ENCODE measurements at regions not wholly inside any gene's neighbourhood (a gene's known extent, or its start where the extent isn't known, plus 50 kb on each side); places are given as distances from the start of the nearest gene placed in this dataset.

GRCh38 chr14:53550776-53551175 is 397.7 kb upstream of the DDHD1 start:
- H3K9ac ChIP-seq (ENCODE audit: low read length in 5 of 5), result no peak overlapping the region
- H3K9me3 ChIP-seq (ENCODE audit: control insufficient read depth in 5 of 5, low read length in 5 of 5), result no peaks in the 10 kb centered on the region
- no peak overlapping the region for H3K27ac ChIP-seq (ENCODE audit: low read depth, low read length)
- no peak overlapping the region for H3K4me3 ChIP-seq (ENCODE audit: low read depth in 1 of 5, low read length in 5 of 5)
- H3K4me1 ChIP-seq (ENCODE audit: control insufficient read depth in 5 of 5, insufficient read depth in 5 of 5, low read length in 5 of 5), result peaks cover 0 to 11% (median 0%) of the 10 kb centered on the region in 5 donors
- H3K27me3 ChIP-seq (ENCODE audit: control insufficient read depth in 5 of 5, insufficient read depth in 4 of 5, low read length in 5 of 5), result no peaks in the 10 kb centered on the region
- no peaks in the 10 kb centered on the region for H3K36me3 ChIP-seq (ENCODE audit: control insufficient read depth in 5 of 5, insufficient read depth in 5 of 5, low read length in 5 of 5)

DNA sequence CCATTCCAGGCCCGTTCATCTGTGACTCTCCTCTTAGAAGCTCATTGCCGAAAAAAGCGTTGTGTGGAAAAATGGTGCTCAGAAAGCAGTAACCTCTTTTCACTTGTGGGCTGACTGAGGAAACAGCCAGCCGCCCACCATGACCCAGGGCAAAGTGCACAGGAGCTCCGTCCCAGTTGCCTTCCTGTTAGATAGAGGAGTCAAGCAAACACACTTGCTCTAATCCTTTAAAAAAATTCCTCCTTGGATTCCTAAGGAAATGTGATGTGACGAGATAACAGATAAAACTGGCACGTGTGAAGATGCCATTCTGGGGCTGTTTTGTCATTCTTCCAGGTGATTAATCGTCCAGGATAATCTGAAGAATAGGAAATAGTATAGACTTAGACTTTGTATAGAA is 396.8 kb upstream of the DDHD1 start:
- Histone ChIP-seq H3K4me3 (ENCODE audit: low read depth in 1 of 5, low read length in 5 of 5) (no peak overlapping the region), H3K4me1 (ENCODE audit: control insufficient read depth in 5 of 5, insufficient read depth in 5 of 5, low read length in 5 of 5) (peaks cover 0 to 11% (median 0%) of the 10 kb centered on the region in 5 donors), H3K9me3 (ENCODE audit: control insufficient read depth in 5 of 5, low read length in 5 of 5) (no peaks in the 10 kb centered on the region), H3K36me3 (ENCODE audit: control insufficient read depth in 5 of 5, insufficient read depth in 5 of 5, low read length in 5 of 5) (no peaks in the 10 kb centered on the region), H3K9ac (ENCODE audit: low read length in 5 of 5) (no peak overlapping the region), H3K27me3 (ENCODE audit: control insufficient read depth in 5 of 5, insufficient read depth in 4 of 5, low read length in 5 of 5) (no peaks in the 10 kb centered on the region), H3K27ac (ENCODE audit: low read depth, low read length) (no peak overlapping the region)

- Histone ChIP-seq H3K27ac (ENCODE audit: low read depth, low read length) (no peak overlapping the region), H3K9ac (ENCODE audit: low read length in 5 of 5) (no peak overlapping the region), H3K4me1 (ENCODE audit: control insufficient read depth in 5 of 5, insufficient read depth in 5 of 5, low read length in 5 of 5) (peaks cover under 1 to 17% (median 6%) of the 10 kb centered on the region in 5 donors), H3K4me3 (ENCODE audit: low read depth in 1 of 5, low read length in 5 of 5) (no peak overlapping the region), H3K27me3 (ENCODE audit: control insufficient read depth in 5 of 5, insufficient read depth in 4 of 5, low read length in 5 of 5) (no peaks in the 10 kb centered on the region), H3K9me3 (ENCODE audit: control insufficient read depth in 5 of 5, low read length in 5 of 5) (no peaks in the 10 kb centered on the region), H3K36me3 (ENCODE audit: control insufficient read depth in 5 of 5, insufficient read depth in 5 of 5, low read length in 5 of 5) (no peaks in the 10 kb centered on the region)
These were observed 394.5 kb upstream of the DDHD1 start for GRCh38 chr14:53547593-53547992.

GRCh38 chr14:53545217-53545616 is 392.1 kb upstream of the DDHD1 start:
- no peaks in the 10 kb centered on the region for H3K36me3 ChIP-seq (ENCODE audit: control insufficient read depth in 5 of 5, insufficient read depth in 5 of 5, low read length in 5 of 5)
- no peaks in the 10 kb centered on the region for H3K9me3 ChIP-seq (ENCODE audit: control insufficient read depth in 5 of 5, low read length in 5 of 5)
- no peak overlapping the region for H3K27ac ChIP-seq (ENCODE audit: low read depth, low read length)
- no peak overlapping the region for H3K4me3 ChIP-seq (ENCODE audit: low read depth in 1 of 5, low read length in 5 of 5)
- no peak overlapping the region for H3K9ac ChIP-seq (ENCODE audit: low read length in 5 of 5)
- no peaks in the 10 kb centered on the region for H3K27me3 ChIP-seq (ENCODE audit: control insufficient read depth in 5 of 5, insufficient read depth in 4 of 5, low read length in 5 of 5)
- H3K4me1 ChIP-seq (ENCODE audit: control insufficient read depth in 5 of 5, insufficient read depth in 5 of 5, low read length in 5 of 5), result peaks cover 2 to 10% (median 8%) of the 10 kb centered on the region in 5 donors

DNA sequence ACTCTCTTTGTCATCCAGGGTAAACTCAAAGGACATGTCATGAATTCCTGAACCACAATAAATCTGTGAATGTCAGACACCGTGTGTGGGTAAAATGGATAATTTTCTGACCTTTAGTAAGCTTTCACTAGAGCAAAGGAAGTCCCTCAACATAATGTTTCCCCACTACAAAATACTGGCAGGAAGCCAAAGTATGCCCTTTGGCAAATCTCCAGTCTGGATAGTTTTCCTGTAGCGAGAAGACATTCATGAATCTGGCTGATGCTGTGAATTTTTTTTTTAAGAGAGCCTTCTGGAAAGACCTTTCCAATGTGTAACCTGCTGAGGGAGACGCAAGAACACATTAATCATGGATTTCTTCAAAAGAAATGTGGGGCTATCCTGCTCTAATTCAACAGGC is 389.6 kb upstream of the DDHD1 start:
- no peak overlapping the region for H3K27ac ChIP-seq (ENCODE audit: low read depth, low read length)
- no peaks in the 10 kb centered on the region for H3K36me3 ChIP-seq (ENCODE audit: control insufficient read depth in 5 of 5, insufficient read depth in 5 of 5, low read length in 5 of 5)
- H3K9ac ChIP-seq (ENCODE audit: low read length in 5 of 5), result no peak overlapping the region
- H3K4me3 ChIP-seq (ENCODE audit: low read depth in 1 of 5, low read length in 5 of 5), result no peak overlapping the region
- H3K4me1 ChIP-seq (ENCODE audit: control insufficient read depth in 5 of 5, insufficient read depth in 5 of 5, low read length in 5 of 5), result peaks cover 2 to 28% (median 11%) of the 10 kb centered on the region in 5 donors
- H3K9me3 ChIP-seq (ENCODE audit: control insufficient read depth in 5 of 5, low read length in 5 of 5), result no peaks in the 10 kb centered on the region
- H3K27me3 ChIP-seq (ENCODE audit: control insufficient read depth in 5 of 5, insufficient read depth in 4 of 5, low read length in 5 of 5), result no peaks in the 10 kb centered on the region

DNA sequence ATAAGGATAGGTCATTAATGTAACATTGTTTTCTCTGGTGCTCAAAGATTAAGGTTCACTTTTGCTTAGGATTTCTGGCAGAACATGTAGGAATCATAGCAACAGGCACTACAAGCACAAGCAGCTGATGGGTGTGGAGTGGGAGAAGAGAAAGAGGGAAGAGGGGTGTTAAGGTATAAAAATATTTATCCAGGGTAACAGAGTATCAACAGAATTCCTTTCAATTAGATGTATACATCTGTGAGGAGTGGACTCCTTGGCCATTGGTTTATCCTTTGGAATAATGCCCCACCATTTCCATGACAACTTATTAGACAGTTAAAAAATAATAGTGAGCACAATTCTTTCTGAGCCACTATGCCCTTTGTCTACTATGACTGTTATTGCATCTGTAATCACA is 388.3 kb upstream of the DDHD1 start:
- Histone ChIP-seq H3K9me3 (ENCODE audit: control insufficient read depth in 5 of 5, low read length in 5 of 5) (no peaks in the 10 kb centered on the region), H3K4me1 (ENCODE audit: control insufficient read depth in 5 of 5, insufficient read depth in 5 of 5, low read length in 5 of 5) (peaks cover 2 to 32% (median 13%) of the 10 kb centered on the region in 5 donors), H3K4me3 (ENCODE audit: low read depth in 1 of 5, low read length in 5 of 5) (no peak overlapping the region), H3K36me3 (ENCODE audit: control insufficient read depth in 5 of 5, insufficient read depth in 5 of 5, low read length in 5 of 5) (no peaks in the 10 kb centered on the region), H3K27ac (ENCODE audit: low read depth, low read length) (no peak overlapping the region), H3K27me3 (ENCODE audit: control insufficient read depth in 5 of 5, insufficient read depth in 4 of 5, low read length in 5 of 5) (no peaks in the 10 kb centered on the region), H3K9ac (ENCODE audit: low read length in 5 of 5) (no peak overlapping the region)

- no peaks in the 10 kb centered on the region for H3K36me3 ChIP-seq (ENCODE audit: control insufficient read depth in 5 of 5, insufficient read depth in 5 of 5, low read length in 5 of 5)
- no peaks in the 10 kb centered on the region for H3K27me3 ChIP-seq (ENCODE audit: control insufficient read depth in 5 of 5, insufficient read depth in 4 of 5, low read length in 5 of 5)
- no peak overlapping the region for H3K9ac ChIP-seq (ENCODE audit: low read length in 5 of 5)
- no peaks in the 10 kb centered on the region for H3K9me3 ChIP-seq (ENCODE audit: control insufficient read depth in 5 of 5, low read length in 5 of 5)
- H3K4me3 ChIP-seq (ENCODE audit: low read depth in 1 of 5, low read length in 5 of 5), result no peak overlapping the region
- H3K4me1 ChIP-seq (ENCODE audit: control insufficient read depth in 5 of 5, insufficient read depth in 5 of 5, low read length in 5 of 5), result peaks cover 2 to 32% (median 13%) of the 10 kb centered on the region in 5 donors
- no peak overlapping the region for H3K27ac ChIP-seq (ENCODE audit: low read depth, low read length)
These were observed 386.5 kb upstream of the DDHD1 start for GRCh38 chr14:53539489-53540126.

DNA sequence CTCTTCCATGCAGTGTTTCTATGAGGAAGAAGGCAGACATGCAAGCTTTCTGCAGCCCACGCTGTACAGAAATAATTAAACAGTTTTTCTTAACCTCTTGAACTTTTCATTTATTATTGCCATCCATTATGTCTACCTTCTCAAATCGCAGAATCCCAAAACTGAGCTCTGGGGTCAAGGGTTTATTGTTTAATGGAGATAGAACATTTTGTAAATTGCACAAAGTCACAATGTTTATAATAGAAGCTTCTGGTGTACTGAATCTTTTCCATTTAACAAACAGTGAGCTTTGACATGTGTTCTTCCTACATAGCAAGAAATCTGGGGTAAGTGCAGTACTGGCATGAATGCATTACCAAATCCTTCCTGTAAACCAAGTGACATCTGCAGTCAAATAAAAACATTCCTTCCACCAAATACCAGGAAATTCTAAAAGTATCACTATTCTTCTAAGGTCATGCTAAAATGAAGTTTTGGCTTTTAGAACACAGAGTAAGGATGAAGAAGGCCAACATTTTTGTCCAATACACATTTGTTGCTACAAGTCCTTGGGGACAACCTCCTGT is 385.3 kb upstream of the DDHD1 start:
- H3K27ac ChIP-seq (ENCODE audit: low read depth, low read length), result peak overlapping the region; percentile 32
- no peak overlapping the region for H3K4me3 ChIP-seq (ENCODE audit: low read depth in 1 of 5, low read length in 5 of 5)
- H3K27me3 ChIP-seq (ENCODE audit: control insufficient read depth in 5 of 5, insufficient read depth in 4 of 5, low read length in 5 of 5), result no peaks in the 10 kb centered on the region
- H3K4me1 ChIP-seq (ENCODE audit: control insufficient read depth in 5 of 5, insufficient read depth in 5 of 5, low read length in 5 of 5), result peaks cover 2 to 32% (median 13%) of the 10 kb centered on the region in 5 donors
- no peak overlapping the region for H3K9ac ChIP-seq (ENCODE audit: low read length in 5 of 5)
- H3K9me3 ChIP-seq (ENCODE audit: control insufficient read depth in 5 of 5, low read length in 5 of 5), result no peaks in the 10 kb centered on the region
- H3K36me3 ChIP-seq (ENCODE audit: control insufficient read depth in 5 of 5, insufficient read depth in 5 of 5, low read length in 5 of 5), result no peaks in the 10 kb centered on the region

GRCh38 chr14:53537422-53538315 is 384.5 kb upstream of the DDHD1 start:
- Histone ChIP-seq H3K9me3 (ENCODE audit: control insufficient read depth in 5 of 5, low read length in 5 of 5) (no peaks in the 10 kb centered on the region), H3K4me3 (ENCODE audit: low read depth in 1 of 5, low read length in 5 of 5) (no peak overlapping the region), H3K4me1 (ENCODE audit: control insufficient read depth in 5 of 5, insufficient read depth in 5 of 5, low read length in 5 of 5) (peaks cover 2 to 26% (median 8%) of the 10 kb centered on the region in 5 donors), H3K27ac (ENCODE audit: low read depth, low read length) (peak overlapping the region; percentile 32), H3K9ac (ENCODE audit: low read length in 5 of 5) (peak overlapping the region in 1 of 5 donors; percentile 29), H3K27me3 (ENCODE audit: control insufficient read depth in 5 of 5, insufficient read depth in 4 of 5, low read length in 5 of 5) (no peaks in the 10 kb centered on the region), H3K36me3 (ENCODE audit: control insufficient read depth in 5 of 5, insufficient read depth in 5 of 5, low read length in 5 of 5) (no peaks in the 10 kb centered on the region)

DNA sequence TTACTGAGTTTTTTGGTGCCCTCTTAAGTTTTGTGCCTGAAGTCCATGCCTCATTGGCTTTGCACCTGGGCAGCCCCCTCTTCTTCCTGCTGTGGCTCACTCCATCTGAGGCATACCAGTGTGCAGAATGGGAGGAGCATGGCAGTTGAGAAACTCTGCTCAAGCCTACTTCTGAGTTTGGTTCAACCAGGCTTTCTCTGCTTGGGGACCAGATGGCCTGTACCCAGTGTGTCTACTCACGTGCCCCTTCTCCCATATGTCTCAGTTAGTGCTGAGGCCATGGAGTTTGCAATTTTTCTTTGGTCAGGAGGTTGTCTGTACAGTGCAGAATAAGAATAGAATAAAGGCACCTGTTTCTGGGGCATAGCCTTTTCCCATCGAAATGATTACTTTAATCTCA is 383.3 kb upstream of the DDHD1 start:
- no peaks in the 10 kb centered on the region for H3K27me3 ChIP-seq (ENCODE audit: control insufficient read depth in 5 of 5, insufficient read depth in 4 of 5, low read length in 5 of 5)

More for the DNA sequence above, 383.3 kb upstream of the DDHD1 start:
- Histone ChIP-seq H3K9me3 (ENCODE audit: control insufficient read depth in 5 of 5, low read length in 5 of 5) (no peaks in the 10 kb centered on the region), H3K36me3 (ENCODE audit: control insufficient read depth in 5 of 5, insufficient read depth in 5 of 5, low read length in 5 of 5) (no peaks in the 10 kb centered on the region), H3K27ac (ENCODE audit: low read depth, low read length) (no peak overlapping the region), H3K4me1 (ENCODE audit: control insufficient read depth in 5 of 5, insufficient read depth in 5 of 5, low read length in 5 of 5) (peaks cover 0 to 21% (median 5%) of the 10 kb centered on the region in 5 donors), H3K4me3 (ENCODE audit: low read depth in 1 of 5, low read length in 5 of 5) (no peak overlapping the region), H3K9ac (ENCODE audit: low read length in 5 of 5) (no peak overlapping the region)

All from subcutaneous abdominal adipose tissue (tissue), 5 donors.